ENCODE measurements at regions not wholly inside any gene's neighbourhood (a gene's known extent, or its start where the extent isn't known, plus 50 kb on each side); places are given as distances from the start of the nearest gene placed in this dataset.
"Not testable (repeated sequence)": the region's sequence is repeated elsewhere in the genome, so short reads cannot be mapped to it uniquely, and the experiment has no call there.

DNA sequence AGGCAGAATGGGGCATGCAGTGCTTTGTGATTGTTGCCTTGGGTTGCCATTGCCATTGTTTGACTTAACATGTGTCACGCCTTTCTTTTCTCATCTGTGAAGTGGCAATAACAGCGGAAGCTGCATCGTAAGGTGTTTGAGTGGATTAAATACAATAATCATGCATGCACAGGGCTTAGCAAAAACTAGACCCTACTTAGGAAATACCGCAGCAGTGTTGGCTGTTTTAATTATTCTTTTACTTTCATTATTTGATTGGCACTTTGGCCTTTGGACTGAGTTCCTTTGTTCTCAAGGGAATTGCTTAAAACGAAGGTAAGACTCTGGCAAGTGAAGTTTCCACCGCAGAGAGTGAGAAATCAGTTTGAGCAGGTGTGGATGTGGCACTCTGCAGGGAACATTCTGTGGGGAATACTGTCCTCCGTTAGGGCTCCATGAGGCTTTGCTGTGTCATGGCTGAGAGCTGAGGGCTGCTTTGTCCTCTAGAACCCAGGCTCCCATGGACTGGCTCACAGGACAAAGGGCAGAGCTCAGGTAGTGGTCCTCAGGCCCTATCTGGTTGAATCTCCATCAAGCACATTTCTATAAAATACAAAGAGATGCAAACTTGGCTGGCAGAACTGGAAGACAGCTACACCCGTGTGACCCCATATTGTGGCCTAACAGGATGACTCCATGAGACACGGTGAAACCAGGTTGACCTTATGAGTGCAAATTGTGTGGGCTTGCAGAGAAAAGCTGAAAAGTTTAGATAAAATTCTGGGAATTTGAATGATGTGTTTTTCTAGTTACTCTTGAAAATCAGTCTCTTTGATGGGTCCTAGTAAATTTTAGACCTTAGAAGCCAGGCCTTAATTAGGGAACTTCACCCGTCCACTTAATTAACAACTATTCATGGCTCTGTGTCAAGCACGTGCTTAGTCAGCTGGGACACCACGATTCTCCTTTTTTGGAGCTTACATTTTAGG, 407.2 kb downstream of the KCNRG start:
- DNase-seq = no peak

GRCh38 chr13:50424993-50425392, 409.7 kb downstream of the KCNRG start:
- DNase-seq = no peak

GRCh38 chr13:50425772-50426171, 410.5 kb downstream of the KCNRG start:
- DNase-seq = no peak

GRCh38 chr13:50426927-50427326, 411.7 kb downstream of the KCNRG start:
- DNase-seq = no peak

DNA sequence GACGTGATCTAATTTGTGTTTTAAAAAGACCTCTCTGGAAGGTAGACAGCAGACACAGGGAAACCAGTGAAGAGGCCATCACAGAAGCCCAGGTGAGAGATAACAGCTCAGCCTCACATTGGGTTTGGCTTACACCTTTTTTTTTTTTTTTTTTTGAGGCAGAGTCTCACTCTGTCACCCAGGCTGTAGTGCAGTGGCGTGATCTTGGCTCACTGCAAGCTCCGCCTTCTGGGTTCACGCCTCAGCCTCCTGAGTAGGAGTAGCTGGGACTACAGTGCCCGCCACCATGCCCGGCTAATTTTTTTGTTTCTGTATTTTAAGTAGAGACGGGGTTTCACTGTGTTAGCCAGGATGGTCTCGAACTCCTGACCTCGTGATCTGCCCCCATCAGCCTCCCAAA, 412.3 kb downstream of the KCNRG start:
- DNase-seq = not testable (repeated sequence)

DNA sequence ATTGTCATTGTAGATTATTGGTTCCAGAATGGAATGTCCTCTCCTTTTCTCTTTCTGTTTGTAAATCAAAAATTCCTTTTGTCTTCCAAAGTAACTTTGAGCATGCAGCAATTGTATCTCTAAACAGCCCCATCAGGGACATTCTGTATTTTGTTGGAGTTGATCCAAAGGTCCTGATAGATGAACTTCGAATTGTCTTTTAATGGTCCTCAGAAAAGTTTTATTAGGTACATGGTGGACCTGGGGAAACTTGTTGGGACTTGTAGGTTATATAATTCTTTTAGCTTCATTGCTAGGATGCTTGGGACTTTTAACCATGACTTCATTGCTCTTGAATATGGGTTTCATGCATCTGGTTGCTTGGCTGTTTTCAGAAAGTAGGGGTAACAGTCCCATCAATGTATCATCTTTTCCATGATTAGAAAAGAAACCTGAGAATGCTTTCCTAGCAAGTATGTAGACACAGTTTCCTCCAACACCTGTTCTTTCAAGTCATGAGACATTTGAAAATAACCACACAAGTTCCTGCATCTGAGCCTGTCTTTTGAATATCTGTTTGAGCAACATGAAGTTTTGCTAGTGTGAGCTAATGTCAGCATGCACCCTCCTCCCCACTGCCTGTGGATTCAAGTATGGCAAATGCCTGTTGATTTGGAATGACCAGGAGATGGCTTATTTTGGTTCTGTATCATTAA, 413.1 kb downstream of the KCNRG start:
- no peak for DNase-seq

- DNase-seq = no peak
Measured at GRCh38 chr13:50435011-50435410, 408.5 kb downstream of the DLEU7 start.

DNA sequence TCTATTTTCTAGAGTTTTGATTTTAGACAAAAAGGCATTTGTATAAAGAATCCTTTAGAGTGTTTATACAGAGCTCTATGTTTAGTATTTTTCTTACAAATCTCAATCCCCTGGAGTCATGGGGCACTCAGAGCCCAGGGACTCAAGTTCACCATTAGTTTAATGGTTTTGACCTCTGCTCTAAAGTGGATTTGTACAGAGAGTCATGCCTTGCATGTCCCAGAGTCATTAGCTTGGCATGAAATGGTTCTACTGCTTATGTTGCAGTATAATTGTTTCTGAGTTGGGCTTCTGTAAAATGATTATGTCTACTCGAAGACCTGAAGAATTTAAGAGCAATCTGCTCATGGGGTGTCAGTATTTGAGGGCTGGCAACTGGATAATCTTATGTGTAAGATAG, 406.2 kb downstream of the DLEU7 start:
- no peak for DNase-seq

GRCh38 chr13:50438351-50438750, 405.1 kb downstream of the DLEU7 start:
- no peak for DNase-seq

DNA sequence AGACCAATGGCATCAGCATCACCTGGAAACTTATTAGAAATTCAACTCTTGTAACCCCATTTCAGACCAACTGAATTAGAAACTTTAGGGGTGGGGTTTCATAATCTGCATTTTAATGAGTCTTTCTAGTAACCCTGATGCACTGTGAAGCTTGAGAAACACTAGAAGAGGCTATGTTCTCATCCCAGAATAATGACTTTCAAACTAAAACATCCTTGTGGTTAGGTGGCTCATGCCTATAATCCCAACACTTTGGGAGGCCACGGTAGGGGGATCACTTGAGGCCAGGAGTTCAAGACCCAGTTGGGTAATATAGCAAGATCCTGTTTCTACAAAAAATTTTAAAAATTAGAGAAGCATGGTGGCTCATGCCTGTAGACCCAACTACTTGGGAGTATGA, 402.4 kb downstream of the DLEU7 start:
- no peak for DNase-seq

DNA sequence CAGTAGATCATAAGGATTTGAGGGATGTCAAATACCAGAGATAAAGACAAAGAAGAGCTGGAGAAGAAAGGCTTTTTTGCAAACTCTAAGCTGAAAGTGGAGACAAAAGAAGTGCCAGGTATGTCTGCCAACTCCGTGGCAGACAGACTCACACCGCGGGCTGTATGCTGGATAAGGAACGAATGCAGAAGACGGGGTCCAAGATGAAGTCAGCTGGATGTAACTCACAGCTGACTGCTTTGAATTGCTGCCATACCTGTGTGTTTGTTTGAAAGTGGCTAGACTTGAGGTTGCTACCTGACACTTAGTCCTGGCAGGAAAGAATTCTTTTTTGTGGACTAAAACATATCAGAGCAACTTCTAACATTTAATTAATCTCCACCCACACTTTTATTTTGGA, 398.8 kb downstream of the DLEU7 start:
- DNase-seq = no peak

GRCh38 chr13:50446611-50447010, 396.9 kb downstream of the DLEU7 start:
- no peak for DNase-seq

DNA sequence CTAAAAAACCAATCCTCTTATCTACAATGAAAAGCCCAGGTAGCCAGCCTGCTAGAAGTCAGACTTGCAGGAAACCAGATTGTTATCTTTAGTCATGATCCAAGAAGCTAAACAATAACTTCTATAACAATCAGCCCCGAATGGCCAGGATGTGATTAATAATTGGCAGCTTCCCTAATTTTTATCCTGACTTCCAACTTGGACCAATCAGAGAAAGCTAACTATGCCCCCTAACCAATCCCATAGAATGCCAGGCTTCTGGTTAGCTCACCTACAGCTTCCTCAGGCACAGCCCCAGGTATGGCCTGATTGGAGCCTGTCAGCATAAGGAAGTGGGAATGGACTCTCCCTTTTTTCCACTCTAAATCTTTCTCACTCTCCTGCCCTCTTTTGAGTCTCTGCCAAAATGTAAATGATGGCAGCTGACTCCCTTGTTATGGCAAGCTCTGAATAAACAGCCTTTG, 394.9 kb downstream of the DLEU7 start:
- no peak for DNase-seq

DNA sequence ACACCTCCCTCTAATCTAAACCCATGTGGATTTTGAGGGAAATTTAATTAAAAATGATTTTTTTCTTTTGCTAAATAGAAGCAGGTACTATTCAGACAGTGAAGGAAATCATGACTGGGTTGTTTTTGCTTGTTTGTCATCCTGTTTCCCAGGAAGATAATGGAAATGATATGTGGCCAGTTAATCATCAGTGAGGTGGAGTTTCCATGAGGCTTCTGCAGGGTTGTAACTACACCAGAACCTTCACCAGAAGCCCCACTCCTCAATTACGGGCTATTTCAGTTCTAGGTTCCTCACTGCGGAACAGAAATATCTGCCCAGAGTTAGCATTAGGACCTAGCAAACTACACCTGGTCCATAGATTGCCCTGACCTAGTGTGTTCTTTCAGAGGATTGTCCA, 394.0 kb downstream of the DLEU7 start:
- DNase-seq = no peak

DNA sequence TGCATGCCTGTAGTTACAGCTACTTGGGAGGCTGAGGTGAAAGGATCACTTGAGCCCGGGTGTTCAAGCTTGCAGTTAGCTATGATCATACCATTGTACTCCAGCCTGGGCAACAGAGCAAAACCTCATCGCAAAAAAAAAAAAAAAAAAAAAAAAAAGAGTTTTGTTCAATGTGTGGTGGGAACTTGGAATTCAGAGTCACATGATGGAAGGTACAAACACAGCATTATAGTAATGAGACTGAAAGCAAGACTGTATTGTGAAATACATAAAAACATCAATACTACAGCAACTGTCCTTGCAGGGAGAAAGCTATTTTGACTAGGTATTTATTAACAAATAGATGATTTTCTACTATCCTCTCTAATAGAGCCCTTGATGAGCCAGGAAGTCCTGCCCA, 393.2 kb downstream of the DLEU7 start:
- no peak for DNase-seq

GRCh38 chr13:50451609-50452008, 391.9 kb downstream of the DLEU7 start:
- DNase-seq = no peak

DNA sequence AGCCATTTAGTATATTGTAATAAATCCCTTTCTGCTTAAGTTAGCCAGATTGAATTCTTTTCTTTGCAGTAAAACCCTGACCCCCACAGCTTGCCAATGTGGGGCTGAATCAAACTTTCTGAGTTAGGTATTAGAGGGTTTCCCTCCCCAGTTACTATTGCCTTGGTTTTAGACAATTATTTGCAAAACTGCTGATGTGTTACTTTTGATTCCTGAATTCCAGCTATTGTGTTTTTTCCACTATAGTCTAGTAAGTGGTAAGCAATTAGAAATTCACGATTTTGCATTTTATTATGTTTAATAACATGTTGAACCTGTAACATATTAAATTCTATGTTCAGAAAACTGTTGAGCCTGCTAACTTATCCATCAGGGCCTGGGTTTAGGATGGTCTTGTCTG, 391.5 kb downstream of the DLEU7 start:
- no peak for DNase-seq

GRCh38 chr13:50452756-50453155, 390.7 kb downstream of the DLEU7 start:
- DNase-seq = no peak

DNA sequence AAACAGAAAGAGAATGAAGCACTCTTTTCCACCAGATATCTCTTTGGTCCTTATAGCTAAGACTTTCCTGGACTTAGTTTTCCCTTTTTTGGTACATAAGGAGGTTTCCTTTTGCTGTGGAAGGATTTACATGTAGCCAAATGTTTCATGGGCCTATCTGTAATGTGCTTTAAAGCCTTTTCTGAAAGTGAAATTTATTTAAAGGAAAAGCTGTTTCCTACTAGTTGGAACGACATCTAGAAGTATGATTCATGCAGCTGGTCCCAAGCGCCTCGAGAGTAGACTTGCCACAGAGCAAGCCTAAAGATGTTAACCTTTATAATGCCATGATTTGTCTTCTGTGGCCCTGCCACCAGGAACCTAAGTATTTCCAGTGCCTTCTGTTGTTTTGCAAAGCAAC, 390.3 kb downstream of the DLEU7 start:
- no peak for DNase-seq

GRCh38 chr13:50456111-50456510, 387.4 kb downstream of the DLEU7 start:
- no peak for DNase-seq

GRCh38 chr13:50457415-50458393, 385.8 kb downstream of the DLEU7 start:
- DNase-seq = no peak

DNA sequence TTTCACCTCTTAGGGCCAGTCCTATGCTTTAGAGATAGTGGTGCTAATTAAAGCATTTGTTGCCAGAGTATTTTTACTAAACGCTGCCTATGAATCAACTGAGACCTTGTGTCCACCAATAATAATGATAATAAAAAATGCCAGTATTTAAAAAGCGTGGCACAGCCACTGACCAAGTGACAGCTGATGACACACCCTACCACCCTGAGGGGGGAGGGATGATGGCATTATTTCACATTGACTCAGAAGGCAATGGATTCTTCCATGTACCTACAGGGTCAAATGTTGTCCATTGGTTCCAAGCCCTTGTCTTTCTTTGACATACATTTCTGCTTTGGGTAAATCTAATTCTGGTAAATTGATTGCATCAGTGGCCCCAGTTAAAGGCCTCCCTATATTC, 384.4 kb downstream of the DLEU7 start:
- no peak for DNase-seq

DNA sequence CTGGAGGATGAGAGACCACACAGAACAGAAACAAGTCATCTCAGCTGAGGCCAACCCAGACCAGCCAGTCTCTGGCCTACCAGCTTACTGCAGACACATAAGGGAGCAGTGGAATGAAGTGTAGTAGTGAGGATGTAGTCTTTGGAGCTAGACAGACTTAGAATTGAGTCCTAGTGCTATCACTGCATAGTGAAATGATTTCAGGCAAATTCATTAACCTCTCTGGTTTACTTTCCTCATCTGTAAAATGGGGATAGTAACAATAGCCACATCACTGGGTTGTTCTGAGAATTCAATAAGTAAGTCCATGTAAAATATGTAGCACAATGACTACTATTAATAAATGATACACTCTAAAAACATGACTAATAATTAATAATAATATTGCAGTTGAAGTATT, 383.8 kb downstream of the DLEU7 start:
- no peak for DNase-seq
